Epithelial cell of esophagus (primary cell): ENCODE measurements at regions not wholly inside any gene's neighbourhood (a gene's known extent, or its start where the extent isn't known, plus 50 kb on each side); places are given as distances from the start of the nearest gene placed in this dataset.

Source experiments
- DNase-seq: peaks from one replicate; pipeline ENCODE4 v3.0.0; 2010; ENCODE audit warnings: low read depth
- H3K4me3 ChIP-seq: 2 replicates; pipeline ENCODE4 v1.5.1; 2011; ENCODE audit warnings: mild to moderate bottlenecking, low read length, control low read depth
- CTCF ChIP-seq: IDR thresholded peaks from 2 replicates; pipeline ENCODE4 v1.5.1; 2011; ENCODE audit warnings: low read depth, mild to moderate bottlenecking, low read length, control low read depth, inconsistent platforms; ENCODE audit not compliant: insufficient read depth; ENCODE audit errors: missing control alignments

DNA sequence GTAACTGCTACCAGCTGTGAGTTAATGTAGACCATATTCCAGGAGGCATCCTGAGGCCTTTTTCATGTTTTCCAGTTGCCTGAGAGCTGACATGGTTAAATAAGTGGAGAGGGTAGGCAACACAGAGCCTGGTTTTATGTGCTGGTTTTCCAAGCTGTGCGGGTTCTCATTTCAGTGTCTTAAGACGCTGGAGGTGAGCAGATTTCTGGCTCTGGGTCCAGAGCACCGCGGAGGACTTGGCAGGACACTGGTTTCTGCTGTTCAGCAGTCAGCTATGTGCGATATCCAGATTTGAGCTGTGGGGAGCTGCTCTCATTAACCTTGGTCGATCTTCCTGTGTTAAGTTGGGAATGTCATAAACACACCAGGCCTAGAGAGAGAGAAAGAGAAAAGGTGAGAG, 680.8 kb downstream of the BCL11B start:
- TF ChIP-seq CTCF: no peak
- no peak for DNase-seq
- no peak overlapping the region for H3K4me3 ChIP-seq

GRCh38 chr14:98592611-98593170, 679.3 kb downstream of the BCL11B start:
- TF ChIP-seq CTCF: no peak
- no peak for DNase-seq
- no peak overlapping the region for H3K4me3 ChIP-seq

DNA sequence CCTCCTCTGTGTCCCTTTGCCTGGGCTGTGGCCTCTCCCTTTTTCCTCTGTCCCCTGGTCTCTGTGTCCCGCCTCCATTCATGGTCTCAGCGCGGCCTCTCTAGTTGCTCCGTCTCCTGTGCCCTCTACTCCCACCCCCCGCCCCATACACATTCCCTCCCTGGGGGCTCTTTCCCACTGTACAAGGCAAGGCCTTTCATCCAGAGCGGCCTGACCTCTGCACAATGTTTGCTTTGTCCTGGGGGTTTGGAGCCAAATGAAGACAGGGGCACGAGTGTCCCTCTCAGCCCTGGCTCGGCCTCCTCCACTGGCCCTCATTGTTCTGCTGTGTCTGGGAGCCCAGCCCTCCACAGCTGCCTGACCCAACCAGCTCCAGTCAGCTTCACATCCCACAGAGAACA, 678.6 kb downstream of the BCL11B start:
- TF ChIP-seq CTCF: no peak
- DNase-seq: no peak
- no peak overlapping the region for H3K4me3 ChIP-seq

GRCh38 chr14:98594156-98594555, 677.8 kb downstream of the BCL11B start:
- no peak for DNase-seq
- H3K4me3 ChIP-seq: no peak overlapping the region
- no peak for TF ChIP-seq CTCF

DNA sequence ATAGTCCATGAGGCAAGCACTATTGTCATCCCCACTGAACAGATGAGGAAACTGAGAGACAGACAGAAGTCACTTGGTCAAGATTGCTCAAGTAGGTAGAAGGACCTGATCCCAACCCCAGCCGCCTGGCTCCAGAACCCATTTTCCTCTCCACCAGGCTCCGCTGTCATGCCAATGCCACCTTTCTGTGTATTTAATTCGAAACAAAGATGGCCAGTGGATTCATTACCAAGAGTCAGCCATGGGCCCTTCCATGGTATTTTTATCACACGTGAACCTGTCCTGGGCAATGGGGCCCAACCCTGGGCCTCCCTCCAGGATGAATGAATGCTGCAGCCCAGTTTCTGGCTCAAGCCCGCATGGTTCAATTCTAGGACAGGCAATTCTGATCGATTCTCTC, 673.4 kb downstream of the BCL11B start:
- no peak overlapping the region for H3K4me3 ChIP-seq
- DNase-seq: no peak
- TF ChIP-seq CTCF: no peak

- no peak for DNase-seq
- no peak overlapping the region for H3K4me3 ChIP-seq
- no peak for TF ChIP-seq CTCF
Observed at GRCh38 chr14:98599082-98599481, 672.9 kb downstream of the BCL11B start.

DNA sequence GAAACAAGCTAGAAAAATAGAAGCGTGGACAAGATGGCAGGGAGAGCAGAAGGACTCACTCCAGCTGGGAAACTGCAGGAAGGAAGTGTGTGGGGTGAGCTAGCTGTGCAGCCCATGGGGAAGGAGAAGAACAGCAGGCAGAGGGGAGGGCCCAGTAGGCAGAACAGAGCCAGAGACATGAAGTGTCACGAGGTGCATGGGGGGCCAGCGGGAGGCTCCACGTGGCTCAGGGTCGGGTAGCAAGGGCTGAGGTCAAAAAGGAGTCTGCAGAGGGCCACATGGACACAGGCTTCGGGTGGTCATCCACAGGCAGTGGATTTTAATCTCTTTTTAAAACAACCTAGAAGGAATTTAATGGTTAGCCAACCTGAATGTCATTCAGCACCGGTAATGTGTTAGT, 669.0 kb downstream of the BCL11B start:
- no peak for DNase-seq
- no peak overlapping the region for H3K4me3 ChIP-seq
- TF ChIP-seq CTCF: no peak
